Neural cell (in vitro differentiated cells): ENCODE measurements at regions not wholly inside any gene's neighbourhood (a gene's known extent, or its start where the extent isn't known, plus 50 kb on each side); places are given as distances from the start of the nearest gene placed in this dataset.

Source experiments
- H2AFZ ChIP-seq: fragments of 200-600, 300-800 bp; sonication (generic), shearing (Covaris generic); 2 replicates; pipeline ENCODE4 v1.6.0; 2014; ENCODE audit warnings: low read depth, mild to moderate bottlenecking, antibody characterized with exemption, low read length, moderate library complexity
- H3F3A ChIP-seq: fragments of 200-600 bp; shearing (Covaris generic); 2 replicates; pipeline ENCODE4 v1.6.1; 2016; ENCODE audit warnings: mild to moderate bottlenecking, moderate library complexity, mixed read lengths, antibody characterized with exemption, low read length; ENCODE audit not compliant: insufficient read depth, poor library complexity, severe bottlenecking
- H3K27ac ChIP-seq: fragments of 200-600, 300-800 bp; sonication (generic), shearing (Covaris generic); 2 replicates; pipeline ENCODE4 v1.5.1; 2014; ENCODE audit warnings: mild to moderate bottlenecking, low read length, moderate library complexity
- H3K27me3 ChIP-seq: fragments of 300-800, 200-600 bp; sonication (generic), shearing (Covaris generic); 2 replicates; pipeline ENCODE4 v1.6.0; 2014; ENCODE audit warnings: mild to moderate bottlenecking, low read depth, low read length, moderate library complexity; ENCODE audit not compliant: insufficient read depth
- H3K36me3 ChIP-seq: fragments of 300-800, 200-600 bp; sonication (generic), shearing (Covaris generic); 2 replicates; pipeline ENCODE4 v1.5.1; 2014; ENCODE audit warnings: mild to moderate bottlenecking, antibody characterized with exemption, low read length, moderate library complexity; ENCODE audit not compliant: insufficient read depth
- H3K4me2 ChIP-seq: fragments of 300-800, 200-600 bp; sonication (generic), shearing (Covaris generic); 2 replicates; pipeline ENCODE4 v1.6.0; 2014; ENCODE audit warnings: mild to moderate bottlenecking, low read length
- H3K4me3 ChIP-seq: fragments of 300-800, 200-600 bp; sonication (generic), shearing (Covaris generic); 2 replicates; pipeline ENCODE4 v1.5.1; 2014; ENCODE audit warnings: mild to moderate bottlenecking, low read length, moderate library complexity
- H3K79me2 ChIP-seq: fragments of 200-600 bp; shearing (Covaris generic); replicated peaks from 2 replicates; pipeline ENCODE4 v1.6.0; 2014; ENCODE audit warnings: mild to moderate bottlenecking, low read length, moderate library complexity; ENCODE audit not compliant: insufficient read depth
- H3K9ac ChIP-seq: fragments of 300-800, 200-600 bp; sonication (generic), shearing (Covaris generic); 2 replicates; pipeline ENCODE4 v1.6.1; 2016; ENCODE audit warnings: mild to moderate bottlenecking, low read length, mixed read lengths
- H3K9me2 ChIP-seq: fragments of 200-600 bp; shearing (Covaris generic); 2 replicates; pipeline ENCODE4 v1.6.1; 2016; ENCODE audit warnings: mild to moderate bottlenecking, low read length, mixed read lengths; ENCODE audit not compliant: insufficient read depth
- H3K9me3 ChIP-seq: fragments of 200-600, 300-800 bp; sonication (generic), shearing (Covaris generic); 2 replicates; pipeline ENCODE4 v1.6.1; 2016; ENCODE audit warnings: mild to moderate bottlenecking, mixed run types, low read length, moderate library complexity, mixed read lengths
- H4K20me1 ChIP-seq: fragments of 200-600 bp; shearing (Covaris generic); 2 replicates; pipeline ENCODE4 v1.6.1; 2016; ENCODE audit warnings: mild to moderate bottlenecking, mixed run types; ENCODE audit not compliant: insufficient read depth
- EP300 ChIP-seq: fragments of 450-650 bp; conservative IDR thresholded peaks from 2 replicates; pipeline ENCODE4 v1.6.1; 2014; ENCODE audit warnings: antibody characterized with exemption, mild to moderate bottlenecking, moderate library complexity; ENCODE audit not compliant: poor library complexity, severe bottlenecking
- EZH2 ChIP-seq: fragments of 200-600, 300-800 bp; shearing (Covaris generic), sonication (generic); IDR thresholded peaks from 2 replicates; pipeline ENCODE4 v1.6.1; 2014; ENCODE audit warnings: antibody characterized with exemption, low read length, borderline replicate concordance, mild to moderate bottlenecking; ENCODE audit not compliant: insufficient read depth, poor library complexity, severe bottlenecking
- MXI1 ChIP-seq: fragments of 450-650 bp; conservative IDR thresholded peaks from 2 replicates; pipeline ENCODE4 v1.6.1; 2014; ENCODE audit warnings: antibody characterized with exemption, mild to moderate bottlenecking; ENCODE audit not compliant: poor library complexity, severe bottlenecking
- POLR2AphosphoS5 ChIP-seq: IDR thresholded peaks from 2 replicates; pipeline ENCODE4 v1.6.1; 2012
- RAD21 ChIP-seq: fragments of 450-650 bp; conservative IDR thresholded peaks from 2 replicates; pipeline ENCODE4 v1.6.1; 2014; ENCODE audit warnings: antibody characterized with exemption, mild to moderate bottlenecking, moderate library complexity
- SMC3 ChIP-seq: fragments of 450-650 bp; conservative IDR thresholded peaks from 2 replicates; pipeline ENCODE4 v1.6.1; 2014; ENCODE audit warnings: antibody characterized with exemption, mild to moderate bottlenecking, moderate library complexity; ENCODE audit not compliant: poor library complexity
- TAF1 ChIP-seq: IDR thresholded peaks from 2 replicates; pipeline ENCODE4 v1.6.1; 2012; ENCODE audit warnings: low read depth
- TF ChIP-seq, protein P1 (sequence below): fragments of 450-650 bp; IDR thresholded peaks from 2 replicates; pipeline ENCODE4 v1.5.1; 2014; ENCODE audit warnings: antibody characterized with exemption, mild to moderate bottlenecking, moderate library complexity; ENCODE audit not compliant: poor library complexity, severe bottlenecking
- TF ChIP-seq, protein P2 (sequence below): IDR thresholded peaks from 2 replicates; pipeline ENCODE4 v1.6.1; 2012; ENCODE audit warnings: borderline replicate concordance

DNA sequence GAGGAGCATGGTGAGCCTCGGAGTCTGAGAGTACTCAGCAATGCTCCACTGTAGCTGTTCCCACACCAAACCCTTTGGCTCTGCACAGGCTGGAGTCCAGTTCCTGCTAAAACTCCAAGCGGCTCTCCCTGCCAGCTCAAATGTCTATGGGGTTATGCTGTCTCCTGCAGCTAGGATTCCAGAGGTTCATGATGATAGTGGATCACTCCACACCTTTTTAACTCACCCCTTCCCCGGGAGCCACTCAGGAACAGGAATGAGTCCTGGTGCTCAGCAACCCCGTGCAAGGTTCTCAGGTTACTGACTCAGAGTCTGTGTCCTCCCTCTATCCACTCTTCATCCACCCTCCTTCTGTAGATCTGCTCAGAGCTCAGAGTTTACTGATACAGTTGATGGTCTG lies 410.0 kb downstream of the CDH19 start:
- Histone ChIP-seq H3K4me2 (no peak overlapping the region), H4K20me1 (no peaks in the 10 kb centered on the region), H3K79me2 (no peaks in the 10 kb centered on the region), H3K4me3 (no peak overlapping the region), H3K9ac (no peak overlapping the region), H3K9me3 (no peaks in the 10 kb centered on the region), H3K27ac (no peak overlapping the region), H2AFZ (no peak overlapping the region), H3K27me3 (no peaks in the 10 kb centered on the region), H3K36me3 (no peaks in the 10 kb centered on the region), H3K9me2 (no peaks in the 10 kb centered on the region), H3F3A (no peaks in the 10 kb centered on the region)
- TF ChIP-seq POLR2AphosphoS5 (no peak), EP300 (no peak), RAD21 (no peak), SMC3 (no peak), EZH2 (no peak), MXI1 (no peak), TAF1 (no peak)
- TF ChIP-seq, protein P1, sequence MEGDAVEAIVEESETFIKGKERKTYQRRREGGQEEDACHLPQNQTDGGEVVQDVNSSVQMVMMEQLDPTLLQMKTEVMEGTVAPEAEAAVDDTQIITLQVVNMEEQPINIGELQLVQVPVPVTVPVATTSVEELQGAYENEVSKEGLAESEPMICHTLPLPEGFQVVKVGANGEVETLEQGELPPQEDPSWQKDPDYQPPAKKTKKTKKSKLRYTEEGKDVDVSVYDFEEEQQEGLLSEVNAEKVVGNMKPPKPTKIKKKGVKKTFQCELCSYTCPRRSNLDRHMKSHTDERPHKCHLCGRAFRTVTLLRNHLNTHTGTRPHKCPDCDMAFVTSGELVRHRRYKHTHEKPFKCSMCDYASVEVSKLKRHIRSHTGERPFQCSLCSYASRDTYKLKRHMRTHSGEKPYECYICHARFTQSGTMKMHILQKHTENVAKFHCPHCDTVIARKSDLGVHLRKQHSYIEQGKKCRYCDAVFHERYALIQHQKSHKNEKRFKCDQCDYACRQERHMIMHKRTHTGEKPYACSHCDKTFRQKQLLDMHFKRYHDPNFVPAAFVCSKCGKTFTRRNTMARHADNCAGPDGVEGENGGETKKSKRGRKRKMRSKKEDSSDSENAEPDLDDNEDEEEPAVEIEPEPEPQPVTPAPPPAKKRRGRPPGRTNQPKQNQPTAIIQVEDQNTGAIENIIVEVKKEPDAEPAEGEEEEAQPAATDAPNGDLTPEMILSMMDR = no peak
- TF ChIP-seq, protein P2, sequence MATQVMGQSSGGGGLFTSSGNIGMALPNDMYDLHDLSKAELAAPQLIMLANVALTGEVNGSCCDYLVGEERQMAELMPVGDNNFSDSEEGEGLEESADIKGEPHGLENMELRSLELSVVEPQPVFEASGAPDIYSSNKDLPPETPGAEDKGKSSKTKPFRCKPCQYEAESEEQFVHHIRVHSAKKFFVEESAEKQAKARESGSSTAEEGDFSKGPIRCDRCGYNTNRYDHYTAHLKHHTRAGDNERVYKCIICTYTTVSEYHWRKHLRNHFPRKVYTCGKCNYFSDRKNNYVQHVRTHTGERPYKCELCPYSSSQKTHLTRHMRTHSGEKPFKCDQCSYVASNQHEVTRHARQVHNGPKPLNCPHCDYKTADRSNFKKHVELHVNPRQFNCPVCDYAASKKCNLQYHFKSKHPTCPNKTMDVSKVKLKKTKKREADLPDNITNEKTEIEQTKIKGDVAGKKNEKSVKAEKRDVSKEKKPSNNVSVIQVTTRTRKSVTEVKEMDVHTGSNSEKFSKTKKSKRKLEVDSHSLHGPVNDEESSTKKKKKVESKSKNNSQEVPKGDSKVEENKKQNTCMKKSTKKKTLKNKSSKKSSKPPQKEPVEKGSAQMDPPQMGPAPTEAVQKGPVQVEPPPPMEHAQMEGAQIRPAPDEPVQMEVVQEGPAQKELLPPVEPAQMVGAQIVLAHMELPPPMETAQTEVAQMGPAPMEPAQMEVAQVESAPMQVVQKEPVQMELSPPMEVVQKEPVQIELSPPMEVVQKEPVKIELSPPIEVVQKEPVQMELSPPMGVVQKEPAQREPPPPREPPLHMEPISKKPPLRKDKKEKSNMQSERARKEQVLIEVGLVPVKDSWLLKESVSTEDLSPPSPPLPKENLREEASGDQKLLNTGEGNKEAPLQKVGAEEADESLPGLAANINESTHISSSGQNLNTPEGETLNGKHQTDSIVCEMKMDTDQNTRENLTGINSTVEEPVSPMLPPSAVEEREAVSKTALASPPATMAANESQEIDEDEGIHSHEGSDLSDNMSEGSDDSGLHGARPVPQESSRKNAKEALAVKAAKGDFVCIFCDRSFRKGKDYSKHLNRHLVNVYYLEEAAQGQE = no peak

DNA sequence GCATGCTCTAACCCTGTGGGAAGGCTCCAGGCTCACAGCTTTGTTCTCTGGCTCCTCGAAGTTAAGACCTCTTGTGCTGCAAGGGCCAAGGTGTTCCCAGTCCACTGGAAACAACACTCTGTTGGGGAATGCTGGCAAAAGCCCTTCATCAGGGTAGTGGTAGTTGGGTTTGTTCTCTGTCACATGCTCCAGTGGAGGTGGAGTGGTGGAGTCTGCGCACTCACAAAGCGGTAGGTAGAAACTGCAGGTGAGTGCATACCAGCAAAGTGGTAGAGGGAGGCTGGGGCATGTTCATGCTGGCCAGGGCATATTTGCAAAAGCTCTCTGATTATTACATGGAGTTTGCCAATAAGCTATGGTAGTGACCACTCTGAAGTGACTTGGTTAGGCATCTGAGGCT lies 410.5 kb downstream of the CDH19 start:
- Histone ChIP-seq H4K20me1 (no peaks in the 10 kb centered on the region), H3K9ac (no peak overlapping the region), H2AFZ (no peak overlapping the region), H3K9me3 (no peaks in the 10 kb centered on the region), H3K27me3 (no peaks in the 10 kb centered on the region), H3K36me3 (no peaks in the 10 kb centered on the region), H3K4me2 (no peak overlapping the region), H3K4me3 (no peak overlapping the region), H3F3A (no peaks in the 10 kb centered on the region), H3K79me2 (no peaks in the 10 kb centered on the region), H3K9me2 (no peaks in the 10 kb centered on the region), H3K27ac (no peak overlapping the region)
- no peak for TF ChIP-seq MXI1
- TF ChIP-seq TAF1 = no peak
- TF ChIP-seq, protein P2 = no peak
- TF ChIP-seq, protein P1 = no peak
- no peak for TF ChIP-seq SMC3
- no peak for TF ChIP-seq EZH2
- no peak for TF ChIP-seq EP300
- TF ChIP-seq RAD21 = no peak
- no peak for TF ChIP-seq POLR2AphosphoS5
